Mammary epithelial cell (primary cell): ENCODE measurements at regions not wholly inside any gene's neighbourhood (a gene's known extent, or its start where the extent isn't known, plus 50 kb on each side); places are given as distances from the start of the nearest gene placed in this dataset.

Experiments used
- CTCF ChIP-seq, 2 donors: IDR thresholded peaks in 1 of 2; conservative IDR thresholded peaks in 1 of 2; 2 replicates each; pipeline ENCODE4 v1.5.1; 2011 to 2012; ENCODE audit warnings: inconsistent platforms in 2 of 2, low read length in 2 of 2, mild to moderate bottlenecking in 2 of 2, control low read depth in 1 of 2, low read depth in 1 of 2; ENCODE audit not compliant: insufficient read depth in 1 of 2; ENCODE audit errors: extremely low read depth in 1 of 2
- EZH2 ChIP-seq: IDR thresholded peaks from 2 replicates; pipeline ENCODE4 v1.6.1; 2012; ENCODE audit warnings: low read length, inconsistent platforms, borderline replicate concordance

- TF ChIP-seq CTCF (conservative IDR thresholded peaks at IDR 0.05 in 1 of 2, IDR thresholded peaks at IDR 0.05 in 1 of 2; ENCODE audit: extremely low read depth in 1 of 2, insufficient read depth in 1 of 2, low read depth in 1 of 2, low read length in 2 of 2) (no peak), EZH2 (no peak)
Observed at GRCh38 chr4:180101348-180102083, 2141.7 kb upstream of the TENM3 start.
